A549 (cell line): ENCODE measurements at regions not wholly inside any gene's neighbourhood (a gene's known extent, or its start where the extent isn't known, plus 50 kb on each side); places are given as distances from the start of the nearest gene placed in this dataset.
A peak's percentile ranks its signal among the peaks of the same experiment; 100 is the strongest.

Experiments used
- ATAC-seq, 2 experiments: fragments of 200-7000 bp in 1 of 2; fragments of >200 bp in 1 of 2; cut with Nextera tagmentation in 1 of 2; cut with Tn5 transposase in 1 of 2; 3 replicates each; pipeline versions ENCODE4 v1.8.0 to v1.9.1; 2018 to 2020; ENCODE audit warnings: mild to moderate bottlenecking in 1 of 2, moderate library complexity in 1 of 2
- CTCF ChIA-PET: fragments of 300-600 bp; sonication (Branson Sonifier 250); formaldehyde crosslinking; extraction: SDS; loops from one replicate; lab custom pipeline; 2021; ENCODE audit warnings: antibody characterized with exemption, inconsistent platforms; lab: Yijun Ruan, JAX
- POLR2A ChIA-PET: fragments of 350-600 bp; formaldehyde crosslinking; extraction: SDS; loops from one replicate; lab custom pipeline; 2021; ENCODE audit warnings: antibody characterized with exemption, inconsistent platforms; lab: Yijun Ruan, JAX
- DNase-seq, 2 experiments: peaks; one replicate each; pipeline versions ENCODE4 v3.0.0 to v3.0.0-alpha.2; 2011 to 2016; ENCODE audit warnings: low read depth in 1 of 2, low spot score in 1 of 2
- FAIRE-seq: peaks from 2 replicates; lab custom pipeline; 2011; peaks lifted over from hg19 to GRCh38; lab: Jason Lieb, UNC
- H3K27ac ChIP-seq, 2 experiments: fragments of >200 bp; sonication (Bioruptor Twin); formaldehyde crosslinking; 3 replicates each; pipeline ENCODE4 v1.5.1; 2016 to 2017
- H3K4me1 ChIP-seq: fragments of >200 bp; sonication (Bioruptor Twin); formaldehyde crosslinking; 3 replicates; pipeline ENCODE4 v1.6.1; 2016
- H3K4me2 ChIP-seq: fragments of >200 bp; sonication (Bioruptor Twin); formaldehyde crosslinking; 3 replicates; pipeline ENCODE4 v1.6.1; 2016
- H3K4me3 ChIP-seq: fragments of >200 bp; sonication (Bioruptor Twin); formaldehyde crosslinking; 3 replicates; pipeline ENCODE4 v1.5.1; 2016
- H3K9me3 ChIP-seq: fragments of >200 bp; sonication (Bioruptor Twin); formaldehyde crosslinking; 3 replicates; pipeline ENCODE4 v1.6.1; 2016
- CBX8 ChIP-seq: fragments of 200-600 bp; sonication (generic); IDR thresholded peaks from 2 replicates; pipeline ENCODE4 v1.6.1; 2016
- CEBPB ChIP-seq, 2 experiments: fragments of >200 bp in 1 of 2; sonication (Bioruptor Twin) in 1 of 2; formaldehyde crosslinking in 1 of 2; IDR thresholded peaks; 2 replicates each; pipeline ENCODE4 v1.6.1; 2012 to 2016
- CHD4 ChIP-seq: fragments of 200-600 bp; sonication (generic); IDR thresholded peaks from 2 replicates; pipeline ENCODE4 v1.6.1; 2016; ENCODE audit warnings: antibody characterized with exemption, mild to moderate bottlenecking, borderline replicate concordance
- EHF ChIP-seq: fragments of 250-450 bp; sonication (Bioruptor Pico); IDR thresholded peaks from 2 replicates; pipeline ENCODE4 v1.5.0; 2020; ENCODE audit warnings: mild to moderate bottlenecking
- FOSB ChIP-seq: fragments of 250-450 bp; sonication (Bioruptor Pico); IDR thresholded peaks from 2 replicates; pipeline ENCODE4 v1.5.0; 2020; ENCODE audit warnings: mild to moderate bottlenecking, moderate library complexity
- HOXA7 ChIP-seq: fragments of 250-450 bp; sonication (Bioruptor Pico); IDR thresholded peaks from 2 replicates; pipeline ENCODE4 v1.5.0; 2020; ENCODE audit warnings: mild to moderate bottlenecking, moderate library complexity
- HOXB5 ChIP-seq: fragments of 250-450 bp; sonication (Bioruptor Pico); IDR thresholded peaks from 2 replicates; pipeline ENCODE4 v1.5.0; 2020; ENCODE audit warnings: mild to moderate bottlenecking, moderate library complexity
- JUNB ChIP-seq: fragments of >200 bp; sonication (Bioruptor Twin); formaldehyde crosslinking; IDR thresholded peaks from 2 replicates; pipeline ENCODE4 v1.6.1; 2016
- KDM1A ChIP-seq: fragments of 200-600 bp; sonication (generic); IDR thresholded peaks from 2 replicates; pipeline ENCODE4 v1.6.1; 2016; ENCODE audit warnings: low read depth, mild to moderate bottlenecking
- MYC ChIP-seq: IDR thresholded peaks from 2 replicates; pipeline ENCODE4 v1.6.1; 2012; ENCODE audit warnings: mild to moderate bottlenecking, inconsistent platforms, low read length, improper control_type of control experiment, borderline replicate concordance
- NFE2L2 ChIP-seq: fragments of 150-350 bp; conservative IDR thresholded peaks from 2 replicates; pipeline ENCODE4 v1.6.1; 2014; ENCODE audit warnings: low read length
- NPAS2 ChIP-seq: fragments of 250-450 bp; sonication (Bioruptor Pico); IDR thresholded peaks from 2 replicates; pipeline ENCODE4 v1.8.0; 2022; ENCODE audit warnings: mild to moderate bottlenecking, moderate library complexity, borderline replicate concordance
- PHF8 ChIP-seq: fragments of 200-600 bp; sonication (generic); IDR thresholded peaks from 2 replicates; pipeline ENCODE4 v1.6.1; 2016; ENCODE audit warnings: low read depth, mild to moderate bottlenecking, antibody characterized with exemption, moderate library complexity, borderline replicate concordance
- POLR2AphosphoS2 ChIP-seq: conservative IDR thresholded peaks from 2 replicates; pipeline ENCODE4 v1.6.1; 2012; ENCODE audit warnings: low read length, improper control_type of control experiment, inconsistent platforms
- RAD21 ChIP-seq, 2 experiments: fragments of >200 bp in 1 of 2; sonication (Bioruptor Twin) in 1 of 2; formaldehyde crosslinking in 1 of 2; IDR thresholded peaks in 1 of 2; conservative IDR thresholded peaks in 1 of 2; 2 replicates in 1 of 2; 3 replicates in 1 of 2; pipeline ENCODE4 v1.6.1; 2012 to 2018; ENCODE audit warnings: inconsistent platforms in 1 of 2
- RARB ChIP-seq: fragments of 250-450 bp; sonication (Bioruptor Pico); IDR thresholded peaks from 2 replicates; pipeline ENCODE4 v1.8.0; 2021; ENCODE audit warnings: mild to moderate bottlenecking, moderate library complexity
- RCOR1 ChIP-seq: fragments of 150-350 bp; IDR thresholded peaks from 2 replicates; pipeline ENCODE4 v1.6.1; 2014; ENCODE audit warnings: antibody characterized with exemption, low read length, low read depth
- RNF2 ChIP-seq: fragments of 200-600 bp; sonication (generic); IDR thresholded peaks from 2 replicates; pipeline ENCODE4 v1.6.1; 2016; ENCODE audit warnings: low read depth, mild to moderate bottlenecking, antibody characterized with exemption, moderate library complexity, borderline replicate concordance
- ZNF302 ChIP-seq: fragments of 250-450 bp; sonication (Bioruptor Pico); IDR thresholded peaks from 2 replicates; pipeline ENCODE4 v1.9.0; 2021; ENCODE audit warnings: inconsistent platforms, mild to moderate bottlenecking, moderate library complexity
- WGBS: methylation state at CpG from one replicate; pipeline ENCODE4 v1.1.6; 2017; ENCODE audit errors: missing lambda C conversion rate; 5-methylcytosine and 5-hydroxymethylcytosine counted together
- TF ChIP-seq, protein P1 (sequence below): IDR thresholded peaks from 2 replicates; pipeline ENCODE4 v1.6.1; 2012; ENCODE audit warnings: low read depth, borderline replicate concordance
- TF ChIP-seq, protein P2 (sequence below): fragments of 150-350 bp; IDR thresholded peaks from 2 replicates; pipeline ENCODE4 v1.6.1; 2014; ENCODE audit warnings: low read depth, mild to moderate bottlenecking, low read length
- TF ChIP-seq, protein P3 (sequence below): fragments of >200 bp; sonication (Bioruptor Twin); formaldehyde crosslinking; IDR thresholded peaks from 3 replicates; pipeline ENCODE4 v1.5.1; 2016
- TF ChIP-seq, protein P4 (sequence below): fragments of >200 bp; sonication (Bioruptor Twin); formaldehyde crosslinking; IDR thresholded peaks from 2 replicates; pipeline ENCODE4 v1.6.1; 2016
- TF ChIP-seq, protein P5 (sequence below): fragments of 200-600 bp; sonication (generic); IDR thresholded peaks from 2 replicates; pipeline ENCODE4 v1.6.1; 2016; ENCODE audit warnings: antibody characterized with exemption, mild to moderate bottlenecking, moderate library complexity
- TF ChIP-seq, protein P6 (sequence below): fragments of 450-650 bp; IDR thresholded peaks from 2 replicates; pipeline ENCODE4 v1.6.1; 2014; ENCODE audit warnings: antibody characterized with exemption

DNA sequence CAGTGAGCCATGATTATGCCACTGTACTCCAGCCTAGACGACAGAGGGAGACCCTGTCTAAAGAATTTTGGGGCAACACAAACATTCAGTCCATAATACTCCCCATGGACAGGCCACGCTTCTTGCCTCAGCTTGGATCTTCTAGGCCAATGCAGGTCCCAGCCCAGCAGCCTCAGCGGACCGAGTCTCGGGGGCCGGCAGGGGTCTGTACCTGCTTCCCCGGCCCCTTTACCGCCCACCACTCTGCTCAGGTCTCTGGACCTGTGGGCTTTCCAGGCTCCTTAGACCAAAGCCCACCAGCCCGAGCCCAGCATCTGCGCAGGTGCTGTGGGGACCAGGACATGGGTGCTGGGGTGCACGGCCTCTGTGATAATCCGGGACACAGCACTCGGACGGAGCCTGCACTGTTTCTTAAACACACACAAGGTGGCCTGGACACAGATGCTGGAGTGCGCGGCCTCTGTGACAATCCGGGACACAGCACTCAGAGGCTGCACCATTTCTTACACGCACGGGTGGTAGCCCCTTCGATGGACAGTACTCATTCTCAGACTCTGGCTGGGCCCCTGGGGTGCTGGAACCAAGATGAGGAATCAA lies 62.1 kb upstream of the GPC1 start:
- ChIA-PET CTCF (interaction anchor here (2.2 to 2.5 kb wide), 2 partner anchors 65 to 140 kb away, joined by 10 to 13 read pairs; no protein-coding TSS in a partner anchor), POLR2A (interaction anchor here (1.7 kb wide), 1 partner anchor 12 kb away, joined by 4 read pairs; no protein-coding TSS in a partner anchor)
- Histone ChIP-seq H3K9me3 (no peaks in the 10 kb centered on the region), H3K4me1 (peaks cover 67% of the 10 kb centered on the region), H3K4me2 (peak overlapping the region; percentile 50; the same call in 2 of the 3 replicates), H3K27ac (peak overlapping the region; percentile 92 to 97), H3K4me3 (no peak overlapping the region)
- WGBS: 91% methylated on average over 12 of the region's 20 CpGs
- ATAC-seq (no peak), FAIRE-seq (no peak), DNase-seq (no peak)
- TF ChIP-seq NPAS2 (CRISPR knock-in tag) (no peak), HOXB5 (no peak), RAD21 (conservative IDR thresholded peaks at IDR 0.05 in 1 of 2, IDR thresholded peaks at IDR 0.05 in 1 of 2) (no peak), RARB (CRISPR knock-in tag) (no peak), ZNF302 (CRISPR knock-in tag) (no peak), PHF8 (no peak), EHF (CRISPR knock-in tag) (no peak), MYC (no peak), RNF2 (no peak), CHD4 (no peak), KDM1A (no peak), RCOR1 (no peak), CBX8 (no peak), FOSB (CRISPR knock-in tag) (no peak)
- TF ChIP-seq, protein P1, sequence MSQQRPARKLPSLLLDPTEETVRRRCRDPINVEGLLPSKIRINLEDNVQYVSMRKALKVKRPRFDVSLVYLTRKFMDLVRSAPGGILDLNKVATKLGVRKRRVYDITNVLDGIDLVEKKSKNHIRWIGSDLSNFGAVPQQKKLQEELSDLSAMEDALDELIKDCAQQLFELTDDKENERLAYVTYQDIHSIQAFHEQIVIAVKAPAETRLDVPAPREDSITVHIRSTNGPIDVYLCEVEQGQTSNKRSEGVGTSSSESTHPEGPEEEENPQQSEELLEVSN: no peak
- TF ChIP-seq, protein P2, sequence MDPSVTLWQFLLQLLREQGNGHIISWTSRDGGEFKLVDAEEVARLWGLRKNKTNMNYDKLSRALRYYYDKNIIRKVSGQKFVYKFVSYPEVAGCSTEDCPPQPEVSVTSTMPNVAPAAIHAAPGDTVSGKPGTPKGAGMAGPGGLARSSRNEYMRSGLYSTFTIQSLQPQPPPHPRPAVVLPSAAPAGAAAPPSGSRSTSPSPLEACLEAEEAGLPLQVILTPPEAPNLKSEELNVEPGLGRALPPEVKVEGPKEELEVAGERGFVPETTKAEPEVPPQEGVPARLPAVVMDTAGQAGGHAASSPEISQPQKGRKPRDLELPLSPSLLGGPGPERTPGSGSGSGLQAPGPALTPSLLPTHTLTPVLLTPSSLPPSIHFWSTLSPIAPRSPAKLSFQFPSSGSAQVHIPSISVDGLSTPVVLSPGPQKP: no peak
- TF ChIP-seq, protein P3, sequence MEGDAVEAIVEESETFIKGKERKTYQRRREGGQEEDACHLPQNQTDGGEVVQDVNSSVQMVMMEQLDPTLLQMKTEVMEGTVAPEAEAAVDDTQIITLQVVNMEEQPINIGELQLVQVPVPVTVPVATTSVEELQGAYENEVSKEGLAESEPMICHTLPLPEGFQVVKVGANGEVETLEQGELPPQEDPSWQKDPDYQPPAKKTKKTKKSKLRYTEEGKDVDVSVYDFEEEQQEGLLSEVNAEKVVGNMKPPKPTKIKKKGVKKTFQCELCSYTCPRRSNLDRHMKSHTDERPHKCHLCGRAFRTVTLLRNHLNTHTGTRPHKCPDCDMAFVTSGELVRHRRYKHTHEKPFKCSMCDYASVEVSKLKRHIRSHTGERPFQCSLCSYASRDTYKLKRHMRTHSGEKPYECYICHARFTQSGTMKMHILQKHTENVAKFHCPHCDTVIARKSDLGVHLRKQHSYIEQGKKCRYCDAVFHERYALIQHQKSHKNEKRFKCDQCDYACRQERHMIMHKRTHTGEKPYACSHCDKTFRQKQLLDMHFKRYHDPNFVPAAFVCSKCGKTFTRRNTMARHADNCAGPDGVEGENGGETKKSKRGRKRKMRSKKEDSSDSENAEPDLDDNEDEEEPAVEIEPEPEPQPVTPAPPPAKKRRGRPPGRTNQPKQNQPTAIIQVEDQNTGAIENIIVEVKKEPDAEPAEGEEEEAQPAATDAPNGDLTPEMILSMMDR: no peak

DNA sequence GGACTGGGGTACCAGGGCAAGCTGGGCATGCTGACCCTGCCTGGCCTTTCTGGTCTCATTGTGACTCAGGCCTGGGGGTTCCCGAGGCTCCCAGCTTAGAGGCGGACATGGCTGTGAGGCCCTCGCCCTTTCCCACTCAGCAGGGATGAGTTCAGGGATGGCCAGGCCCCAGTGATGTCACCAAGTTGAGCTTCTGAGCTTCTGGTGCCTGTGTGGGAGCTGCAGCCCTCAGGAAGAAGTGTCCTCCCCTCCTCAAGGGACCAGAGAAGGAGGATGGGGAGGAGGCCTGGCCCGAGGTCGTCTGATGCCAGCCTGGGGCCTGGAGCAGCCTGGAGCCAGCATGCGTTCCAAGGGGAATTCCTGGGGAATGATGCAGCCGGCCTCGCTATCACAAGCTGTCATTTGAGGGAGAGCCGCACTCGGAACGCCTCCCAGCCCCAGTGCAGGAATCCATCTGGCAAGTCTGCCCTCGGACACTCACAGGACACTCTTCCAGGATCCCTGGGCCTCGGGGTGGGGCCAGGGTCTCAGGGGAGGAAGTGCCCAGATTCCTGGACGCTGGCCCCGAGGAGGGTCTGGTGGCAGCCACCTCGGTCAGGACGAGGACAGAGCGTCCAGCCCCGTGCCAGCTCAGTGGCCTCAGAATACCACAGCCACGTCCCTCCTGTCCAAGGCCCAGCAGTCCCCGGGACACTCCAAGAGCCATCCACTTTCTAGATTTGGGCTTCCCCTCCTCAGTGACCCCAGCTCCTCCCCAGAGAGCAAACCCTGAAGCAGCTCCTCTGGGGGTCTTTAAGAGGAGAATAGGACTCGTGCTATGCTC lies 61.2 kb upstream of the GPC1 start:
- CTCF ChIA-PET: interaction anchor here (1.0 to 2.5 kb wide), 4 partner anchors 64 to 179 kb away, joined by 3 to 13 read pairs (median 6); no protein-coding TSS in a partner anchor
- Histone ChIP-seq H3K27ac (peak overlapping the region; percentile 92 to 97), H3K9me3 (no peaks in the 10 kb centered on the region), H3K4me1 (peaks cover 58% of the 10 kb centered on the region), H3K4me3 (no peak overlapping the region), H3K4me2 (peak overlapping the region; percentile 50)
- no peak for FAIRE-seq
- whole genome bisulfite sequencing: 16% methylated on average over 9 of the region's 22 CpGs
- POLR2A ChIA-PET: interaction anchor here (0.9 to 1.7 kb wide), 3 partner anchors 10 to 13 kb away, joined by 4 to 6 read pairs (median 4); no protein-coding TSS in a partner anchor
- peak; percentile 50 to 68 for ATAC-seq
- peak; percentile 75 to 87 for DNase-seq
- TF ChIP-seq RARB (CRISPR knock-in tag): no peak
- no peak for TF ChIP-seq CHD4
- TF ChIP-seq CEBPB (IDR thresholded peaks at IDR 0.05): no peak
- TF ChIP-seq JUNB: 0 out of 2 replicates have a peak, but pooled peaks have one; percentile 18
- TF ChIP-seq, protein P4, sequence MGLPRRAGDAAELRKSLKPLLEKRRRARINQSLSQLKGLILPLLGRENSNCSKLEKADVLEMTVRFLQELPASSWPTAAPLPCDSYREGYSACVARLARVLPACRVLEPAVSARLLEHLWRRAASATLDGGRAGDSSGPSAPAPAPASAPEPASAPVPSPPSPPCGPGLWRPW: no peak
- TF ChIP-seq, protein P5, sequence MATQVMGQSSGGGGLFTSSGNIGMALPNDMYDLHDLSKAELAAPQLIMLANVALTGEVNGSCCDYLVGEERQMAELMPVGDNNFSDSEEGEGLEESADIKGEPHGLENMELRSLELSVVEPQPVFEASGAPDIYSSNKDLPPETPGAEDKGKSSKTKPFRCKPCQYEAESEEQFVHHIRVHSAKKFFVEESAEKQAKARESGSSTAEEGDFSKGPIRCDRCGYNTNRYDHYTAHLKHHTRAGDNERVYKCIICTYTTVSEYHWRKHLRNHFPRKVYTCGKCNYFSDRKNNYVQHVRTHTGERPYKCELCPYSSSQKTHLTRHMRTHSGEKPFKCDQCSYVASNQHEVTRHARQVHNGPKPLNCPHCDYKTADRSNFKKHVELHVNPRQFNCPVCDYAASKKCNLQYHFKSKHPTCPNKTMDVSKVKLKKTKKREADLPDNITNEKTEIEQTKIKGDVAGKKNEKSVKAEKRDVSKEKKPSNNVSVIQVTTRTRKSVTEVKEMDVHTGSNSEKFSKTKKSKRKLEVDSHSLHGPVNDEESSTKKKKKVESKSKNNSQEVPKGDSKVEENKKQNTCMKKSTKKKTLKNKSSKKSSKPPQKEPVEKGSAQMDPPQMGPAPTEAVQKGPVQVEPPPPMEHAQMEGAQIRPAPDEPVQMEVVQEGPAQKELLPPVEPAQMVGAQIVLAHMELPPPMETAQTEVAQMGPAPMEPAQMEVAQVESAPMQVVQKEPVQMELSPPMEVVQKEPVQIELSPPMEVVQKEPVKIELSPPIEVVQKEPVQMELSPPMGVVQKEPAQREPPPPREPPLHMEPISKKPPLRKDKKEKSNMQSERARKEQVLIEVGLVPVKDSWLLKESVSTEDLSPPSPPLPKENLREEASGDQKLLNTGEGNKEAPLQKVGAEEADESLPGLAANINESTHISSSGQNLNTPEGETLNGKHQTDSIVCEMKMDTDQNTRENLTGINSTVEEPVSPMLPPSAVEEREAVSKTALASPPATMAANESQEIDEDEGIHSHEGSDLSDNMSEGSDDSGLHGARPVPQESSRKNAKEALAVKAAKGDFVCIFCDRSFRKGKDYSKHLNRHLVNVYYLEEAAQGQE: no peak
- TF ChIP-seq, protein P6, sequence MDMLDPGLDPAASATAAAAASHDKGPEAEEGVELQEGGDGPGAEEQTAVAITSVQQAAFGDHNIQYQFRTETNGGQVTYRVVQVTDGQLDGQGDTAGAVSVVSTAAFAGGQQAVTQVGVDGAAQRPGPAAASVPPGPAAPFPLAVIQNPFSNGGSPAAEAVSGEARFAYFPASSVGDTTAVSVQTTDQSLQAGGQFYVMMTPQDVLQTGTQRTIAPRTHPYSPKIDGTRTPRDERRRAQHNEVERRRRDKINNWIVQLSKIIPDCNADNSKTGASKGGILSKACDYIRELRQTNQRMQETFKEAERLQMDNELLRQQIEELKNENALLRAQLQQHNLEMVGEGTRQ: no peak
- TF ChIP-seq, protein P1: peak; percentile 81; the same call in 1 of the 2 replicates
- TF ChIP-seq POLR2AphosphoS2: no peak
- TF ChIP-seq HOXA7: no peak
- TF ChIP-seq NFE2L2: no peak
